Neuronal stem cell (in vitro differentiated cells): ENCODE measurements at regions not wholly inside any gene's neighbourhood (a gene's known extent, or its start where the extent isn't known, plus 50 kb on each side); places are given as distances from the start of the nearest gene placed in this dataset.

ENCODE experiments used
- DNase-seq: peaks from one replicate; pipeline ENCODE4 v3.0.0-alpha.2; 2013; ENCODE audit warnings: low spot score
- H2AFZ ChIP-seq: one replicate; pipeline ENCODE4 v1.6.1; 2013; ENCODE audit warnings: mild to moderate bottlenecking, low read length, inconsistent platforms
- H2AK5ac ChIP-seq: 2 replicates; pipeline ENCODE4 v1.6.1; 2013; ENCODE audit warnings: low read depth, mild to moderate bottlenecking, inconsistent platforms, low read length, moderate library complexity, mixed read lengths
- H2BK120ac ChIP-seq: 2 replicates; pipeline ENCODE4 v1.6.1; 2013; ENCODE audit warnings: low read depth, mild to moderate bottlenecking, inconsistent platforms, low read length, moderate library complexity, mixed read lengths
- H2BK12ac ChIP-seq: one replicate; pipeline ENCODE4 v1.6.1; 2013; ENCODE audit warnings: low read length, inconsistent platforms
- H2BK15ac ChIP-seq: 2 replicates; pipeline ENCODE4 v1.6.1; 2013; ENCODE audit warnings: mild to moderate bottlenecking, low read length, inconsistent platforms, mixed read lengths
- H2BK5ac ChIP-seq: one replicate; pipeline ENCODE4 v1.6.1; 2013; ENCODE audit warnings: inconsistent platforms, mild to moderate bottlenecking, low read length, moderate library complexity
- H3K14ac ChIP-seq: one replicate; pipeline ENCODE4 v1.6.1; 2013; ENCODE audit warnings: low read length, inconsistent platforms
- H3K18ac ChIP-seq: 2 replicates; pipeline ENCODE4 v1.6.1; 2013; ENCODE audit warnings: low read length, inconsistent platforms
- H3K23ac ChIP-seq: 2 replicates; pipeline ENCODE4 v1.6.1; 2013; ENCODE audit warnings: low read depth, mild to moderate bottlenecking, mixed read lengths, low read length, inconsistent platforms; ENCODE audit not compliant: poor library complexity
- H3K27ac ChIP-seq: replicated peaks from 3 replicates; pipeline ENCODE4 v1.5.1; 2013; ENCODE audit warnings: low read length, inconsistent platforms
- H3K27me3 ChIP-seq, 3 experiments: 2 replicates each; pipeline ENCODE4 v1.6.1; 2013; ENCODE audit warnings: low read length in 3 of 3, mild to moderate bottlenecking in 2 of 3, inconsistent platforms in 1 of 3, low read depth in 1 of 3, mixed read lengths in 1 of 3, moderate library complexity in 1 of 3; ENCODE audit not compliant: control insufficient read depth in 3 of 3, insufficient read depth in 3 of 3
- H3K36me3 ChIP-seq, 2 donors: replicated peaks in 1 of 2; 2 replicates each; pipeline ENCODE4 v1.6.1; 2013; ENCODE audit warnings: low read length in 2 of 2; ENCODE audit not compliant: control insufficient read depth in 2 of 2, insufficient read depth in 2 of 2
- H3K4ac ChIP-seq: 2 replicates; pipeline ENCODE4 v1.6.1; 2013; ENCODE audit warnings: inconsistent platforms, mild to moderate bottlenecking, low read length, moderate library complexity
- H3K4me1 ChIP-seq, 2 donors: 1 replicate in 1 of 2; 2 replicates in 1 of 2; pipeline ENCODE4 v1.6.1; 2013; ENCODE audit warnings: low read length in 2 of 2, low read depth in 1 of 2; ENCODE audit not compliant: control insufficient read depth in 2 of 2, insufficient read depth in 1 of 2
- H3K4me2 ChIP-seq: one replicate; pipeline ENCODE4 v1.6.1; 2013; ENCODE audit warnings: mild to moderate bottlenecking, low read length, inconsistent platforms; ENCODE audit not compliant: insufficient read depth, poor library complexity, severe bottlenecking
- H3K4me3 ChIP-seq, 2 donors: 2 replicates each; pipeline ENCODE4 v1.5.1; 2013; ENCODE audit warnings: low read length in 2 of 2, mild to moderate bottlenecking in 2 of 2, inconsistent platforms in 1 of 2, moderate library complexity in 1 of 2
- H3K79me1 ChIP-seq: one replicate; pipeline ENCODE4 v1.6.1; 2013; ENCODE audit warnings: low read depth, mild to moderate bottlenecking, inconsistent platforms, low read length, moderate library complexity
- H3K9ac ChIP-seq: one replicate; pipeline ENCODE4 v1.6.1; 2013; ENCODE audit warnings: mild to moderate bottlenecking, low read depth, low read length, inconsistent platforms; ENCODE audit not compliant: poor library complexity
- H3K9me3 ChIP-seq, 2 donors: replicated peaks in 1 of 2; 2 replicates each; pipeline versions ENCODE3 to v1.6.1; 2013; ENCODE audit warnings: low read length in 2 of 2, mild to moderate bottlenecking in 2 of 2, inconsistent platforms in 1 of 2, low read depth in 1 of 2, mixed read lengths in 1 of 2, moderate library complexity in 1 of 2; ENCODE audit not compliant: control insufficient read depth in 2 of 2, insufficient read depth in 1 of 2
- H4K8ac ChIP-seq: one replicate; pipeline ENCODE4 v1.6.1; 2013; ENCODE audit warnings: low read depth, mild to moderate bottlenecking, inconsistent platforms, low read length, moderate library complexity
- H4K91ac ChIP-seq: one replicate; pipeline ENCODE4 v1.6.1; 2013; ENCODE audit warnings: low read length, low read depth, mild to moderate bottlenecking, inconsistent platforms; ENCODE audit not compliant: poor library complexity
- WGBS, 2 donors: extraction: QIAGEN DNeasy Blood & Tissue Kit; methylation state at CpG; one replicate each; pipeline ENCODE4 v1.1.7; 2013; ENCODE audit warnings: missing lambda C conversion rate in 2 of 2, mixed read lengths in 1 of 2; ENCODE audit not compliant: insufficient read length in 2 of 2, insufficient replicate concordance in 1 of 2; ENCODE audit errors: extremely low coverage in 2 of 2; 5-methylcytosine and 5-hydroxymethylcytosine counted together

GRCh38 chr6:22809370-22809769 lies 240.0 kb downstream of the HDGFL1 start:
- no peak overlapping the region for H3K4me2 ChIP-seq
- H2AFZ ChIP-seq: no peak overlapping the region
- H3K4me3 ChIP-seq: no peak overlapping the region
- H2BK5ac ChIP-seq: no peak overlapping the region
- H3K36me3 ChIP-seq: no peaks in the 10 kb centered on the region
- no peak for DNase-seq
- no peak overlapping the region for H2BK15ac ChIP-seq
- H4K91ac ChIP-seq: no peak overlapping the region
- no peak overlapping the region for H3K27ac ChIP-seq
- no peaks in the 10 kb centered on the region for H3K79me1 ChIP-seq
- no peaks in the 10 kb centered on the region for H3K27me3 ChIP-seq
- no peak overlapping the region for H2AK5ac ChIP-seq
- no peaks in the 10 kb centered on the region for H3K4me1 ChIP-seq
- no peak overlapping the region for H3K14ac ChIP-seq
- no peak overlapping the region for H3K23ac ChIP-seq
- WGBS, 2 donors: no CpG with 5 or more reads among the region's 1 CpG
- H3K18ac ChIP-seq: no peak overlapping the region
- H3K9me3 ChIP-seq: no peaks in the 10 kb centered on the region
- no peak overlapping the region for H3K9ac ChIP-seq
- no peak overlapping the region for H4K8ac ChIP-seq
- no peak overlapping the region for H2BK120ac ChIP-seq
- H3K4ac ChIP-seq: no peak overlapping the region
- H2BK12ac ChIP-seq: no peak overlapping the region

- Histone ChIP-seq H2BK12ac (no peak overlapping the region), H3K79me1 (no peaks in the 10 kb centered on the region), H3K36me3 (no peaks in the 10 kb centered on the region), H3K9ac (no peak overlapping the region), H3K9me3 (peaks cover 0 to 9% of the 10 kb centered on the region in 2 donors), H3K23ac (no peak overlapping the region), H3K4me2 (no peak overlapping the region), H3K27me3 (no peaks in the 10 kb centered on the region), H3K4ac (no peak overlapping the region), H3K14ac (no peak overlapping the region), H4K8ac (no peak overlapping the region), H2AFZ (no peak overlapping the region), H2BK5ac (no peak overlapping the region), H3K18ac (no peak overlapping the region), H3K27ac (no peak overlapping the region), H4K91ac (no peak overlapping the region), H3K4me3 (no peak overlapping the region), H2BK120ac (no peak overlapping the region), H3K4me1 (no peaks in the 10 kb centered on the region), H2AK5ac (no peak overlapping the region), H2BK15ac (no peak overlapping the region)
- DNase-seq: no peak
- no CpG with 5 or more reads among the region's 1 CpG for WGBS, 2 donors
These were observed 249.8 kb downstream of the HDGFL1 start for GRCh38 chr6:22819209-22819608.

GRCh38 chr6:22821664-22822320 lies 252.4 kb downstream of the HDGFL1 start:
- H3K23ac ChIP-seq: no peak overlapping the region
- no peak overlapping the region for H3K9ac ChIP-seq
- H3K18ac ChIP-seq: no peak overlapping the region
- no peak for DNase-seq
- no peak overlapping the region for H4K8ac ChIP-seq
- H2BK5ac ChIP-seq: no peak overlapping the region
- H3K9me3 ChIP-seq: peaks cover 0 to 12% of the 10 kb centered on the region in 2 donors
- WGBS, 2 donors: no CpG with 5 or more reads among the region's 3 CpGs
- H2AFZ ChIP-seq: no peak overlapping the region
- H2BK120ac ChIP-seq: no peak overlapping the region
- no peak overlapping the region for H2BK15ac ChIP-seq
- no peak overlapping the region for H2BK12ac ChIP-seq
- H2AK5ac ChIP-seq: no peak overlapping the region
- H3K27me3 ChIP-seq: no peaks in the 10 kb centered on the region
- H4K91ac ChIP-seq: no peak overlapping the region
- H3K4me1 ChIP-seq: no peaks in the 10 kb centered on the region
- H3K4me2 ChIP-seq: no peak overlapping the region
- H3K36me3 ChIP-seq: no peaks in the 10 kb centered on the region
- no peaks in the 10 kb centered on the region for H3K79me1 ChIP-seq
- no peak overlapping the region for H3K27ac ChIP-seq
- no peak overlapping the region for H3K4ac ChIP-seq
- H3K14ac ChIP-seq: no peak overlapping the region
- H3K4me3 ChIP-seq: no peak overlapping the region

DNA sequence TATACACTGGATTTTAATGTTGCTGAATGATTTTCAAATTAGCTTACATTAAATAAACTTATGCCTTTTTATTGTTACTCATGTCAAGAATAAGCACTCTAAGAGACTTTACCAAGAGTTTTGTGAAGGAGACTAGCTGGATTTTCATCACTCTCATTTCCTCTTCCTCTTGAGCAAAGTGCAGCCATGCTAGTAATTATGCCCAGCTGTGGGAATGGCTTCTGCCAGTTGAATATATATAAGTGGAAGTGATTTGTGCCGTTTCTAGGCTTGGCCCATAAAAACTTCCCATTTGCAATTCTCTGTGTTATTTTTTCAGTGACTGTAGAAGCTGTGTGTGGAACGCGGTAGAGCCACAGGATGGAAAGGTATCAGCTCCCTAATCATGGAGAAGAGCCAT lies 255.8 kb downstream of the HDGFL1 start:
- no peak overlapping the region for H2BK120ac ChIP-seq
- H2AFZ ChIP-seq: no peak overlapping the region
- H3K4me2 ChIP-seq: no peak overlapping the region
- H3K4me3 ChIP-seq: no peak overlapping the region
- H3K14ac ChIP-seq: no peak overlapping the region
- no peak for DNase-seq
- H3K36me3 ChIP-seq: no peaks in the 10 kb centered on the region
- peaks cover 0 to 4% of the 10 kb centered on the region in 2 donors for H3K9me3 ChIP-seq
- peaks cover 0 to 7% of the 10 kb centered on the region in 2 donors for H3K4me1 ChIP-seq
- H2BK5ac ChIP-seq: no peak overlapping the region
- H2BK15ac ChIP-seq: no peak overlapping the region
- H3K27me3 ChIP-seq: no peaks in the 10 kb centered on the region
- H4K8ac ChIP-seq: no peak overlapping the region
- H3K23ac ChIP-seq: no peak overlapping the region
- no CpG with 5 or more reads among the region's 3 CpGs for WGBS, 2 donors
- no peak overlapping the region for H2BK12ac ChIP-seq
- H3K79me1 ChIP-seq: no peaks in the 10 kb centered on the region
- no peak overlapping the region for H3K18ac ChIP-seq
- H2AK5ac ChIP-seq: no peak overlapping the region
- H4K91ac ChIP-seq: no peak overlapping the region
- H3K4ac ChIP-seq: no peak overlapping the region
- H3K27ac ChIP-seq: no peak overlapping the region
- H3K9ac ChIP-seq: no peak overlapping the region
